ENCODE measurements at regions not wholly inside any gene's neighbourhood (a gene's known extent, or its start where the extent isn't known, plus 50 kb on each side); places are given as distances from the start of the nearest gene placed in this dataset.

DNA sequence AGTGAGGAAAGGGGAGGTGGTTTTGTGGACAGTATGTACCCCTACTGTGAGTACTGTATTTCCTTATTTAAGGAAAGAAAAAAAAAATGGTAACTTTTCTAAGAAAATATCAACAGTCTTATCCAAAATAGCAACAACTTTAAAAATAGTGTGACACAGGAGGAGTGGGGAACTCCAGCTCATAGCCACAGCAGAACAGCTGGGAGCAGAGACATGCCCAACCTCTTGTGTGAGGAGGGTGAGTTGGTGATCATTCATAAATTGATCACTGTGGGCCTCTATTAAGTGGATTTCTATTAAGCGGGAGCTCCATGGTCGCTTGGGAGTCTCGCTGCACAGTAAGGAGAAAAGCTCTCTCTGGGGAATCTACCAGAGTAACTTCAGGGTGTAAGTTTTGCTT lies 158.8 kb upstream of the DUSP10 start:
- FAIRE-seq, result no peak

DNA sequence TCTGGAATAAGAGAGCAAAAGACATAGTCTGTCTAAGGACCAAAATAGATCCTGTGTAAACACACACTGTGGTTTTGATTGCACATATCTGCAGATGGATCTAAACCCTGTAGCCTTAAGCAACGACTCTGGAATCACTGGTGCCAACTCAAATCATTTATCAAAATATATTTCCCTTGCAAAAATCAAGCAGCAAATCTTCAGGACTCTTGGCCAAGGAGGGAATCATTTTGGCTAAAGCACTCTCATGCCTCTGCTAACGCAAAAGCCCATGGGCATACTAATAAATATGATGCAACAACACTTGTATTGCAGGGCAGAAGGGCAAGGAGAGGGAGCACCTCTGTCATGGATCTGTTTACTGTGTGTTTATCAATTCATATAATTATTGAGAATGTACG lies 155.4 kb upstream of the DUSP10 start:
- no peak for FAIRE-seq

DNA sequence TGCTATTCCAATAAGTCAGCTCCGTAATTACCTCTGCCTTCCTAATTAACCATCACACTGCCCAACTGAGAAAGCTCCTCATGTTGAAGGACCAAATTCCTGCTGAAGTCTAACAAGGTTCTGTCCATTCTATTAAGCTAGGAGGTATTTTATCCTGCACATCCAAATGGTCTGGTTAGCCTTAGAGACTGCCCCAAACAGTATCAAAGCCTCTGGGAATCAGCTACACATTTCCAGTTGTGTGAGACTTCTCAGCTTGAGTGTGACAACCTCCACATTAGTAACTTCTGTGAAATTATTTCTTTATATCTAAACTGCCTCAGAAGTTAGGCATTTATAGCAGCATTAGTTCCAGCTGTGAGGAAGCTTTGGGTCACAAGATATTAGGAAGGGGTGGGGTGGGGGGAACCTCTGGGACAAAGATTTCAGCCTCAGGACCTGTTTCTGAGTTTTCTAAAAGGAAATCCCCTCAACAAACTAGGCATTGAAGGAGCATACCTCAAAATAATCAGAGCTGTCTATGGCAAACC lies 150.5 kb upstream of the DUSP10 start:
- no peak for FAIRE-seq

DNA sequence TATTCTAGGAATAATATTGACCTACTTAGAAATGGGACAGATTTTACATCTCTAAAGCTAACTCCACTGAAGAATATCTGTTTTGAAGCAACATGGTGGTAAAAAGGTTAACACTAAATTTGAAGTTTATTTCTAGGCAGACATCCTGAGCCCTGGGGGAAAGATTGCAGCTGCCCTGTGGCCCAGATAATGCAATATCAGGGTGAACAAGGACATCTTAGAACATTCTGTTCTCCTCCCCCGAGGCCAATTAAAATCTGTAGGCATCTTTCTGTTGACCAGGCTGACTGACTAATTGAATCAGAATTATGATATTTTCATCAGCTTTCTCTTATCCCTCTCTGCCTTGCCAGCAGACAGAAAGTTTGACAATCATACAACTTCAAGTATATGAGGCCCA lies 149.8 kb upstream of the DUSP10 start:
- no peak for FAIRE-seq

- no peak for FAIRE-seq
These were observed 146.9 kb upstream of the DUSP10 start for GRCh38 chr1:221888801-221889200.

- FAIRE-seq, result no peak
These were observed 146.3 kb upstream of the DUSP10 start for GRCh38 chr1:221888218-221888617.

DNA sequence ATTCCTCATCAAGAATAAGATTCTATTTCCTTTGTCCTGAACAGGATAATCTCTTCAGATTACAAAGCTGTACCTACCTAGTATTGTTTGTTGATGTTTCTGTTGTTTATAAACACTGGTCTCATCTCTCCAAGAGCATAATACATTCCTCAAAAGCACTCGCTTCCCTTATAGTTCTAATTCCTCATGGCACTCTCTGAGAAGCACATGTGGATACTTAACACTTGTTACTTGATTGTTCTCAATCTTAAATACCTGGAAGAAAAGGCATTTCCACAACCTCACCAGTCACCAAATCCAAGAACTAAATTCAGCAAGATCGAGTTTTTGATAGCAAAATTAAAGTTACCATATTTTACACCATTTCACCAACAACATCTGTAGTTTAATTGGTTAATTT lies 145.9 kb upstream of the DUSP10 start:
- FAIRE-seq, result no peak

DNA sequence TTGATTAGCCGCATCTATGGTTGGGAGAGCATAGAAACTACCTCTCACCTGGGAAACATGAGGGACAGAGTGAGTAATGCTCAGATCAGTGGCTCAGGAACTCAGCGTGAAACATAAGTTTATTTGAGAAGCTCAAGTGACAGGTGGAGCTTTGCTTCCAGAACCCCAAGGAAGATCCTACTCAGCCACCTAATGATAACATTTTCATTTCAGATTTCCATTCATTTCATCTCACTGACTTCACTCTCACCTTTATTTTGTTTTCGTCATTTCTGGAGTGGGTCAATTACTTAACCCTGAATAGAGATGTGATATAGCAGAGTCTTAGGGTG lies 145.5 kb upstream of the DUSP10 start:
- no peak for FAIRE-seq

DNA sequence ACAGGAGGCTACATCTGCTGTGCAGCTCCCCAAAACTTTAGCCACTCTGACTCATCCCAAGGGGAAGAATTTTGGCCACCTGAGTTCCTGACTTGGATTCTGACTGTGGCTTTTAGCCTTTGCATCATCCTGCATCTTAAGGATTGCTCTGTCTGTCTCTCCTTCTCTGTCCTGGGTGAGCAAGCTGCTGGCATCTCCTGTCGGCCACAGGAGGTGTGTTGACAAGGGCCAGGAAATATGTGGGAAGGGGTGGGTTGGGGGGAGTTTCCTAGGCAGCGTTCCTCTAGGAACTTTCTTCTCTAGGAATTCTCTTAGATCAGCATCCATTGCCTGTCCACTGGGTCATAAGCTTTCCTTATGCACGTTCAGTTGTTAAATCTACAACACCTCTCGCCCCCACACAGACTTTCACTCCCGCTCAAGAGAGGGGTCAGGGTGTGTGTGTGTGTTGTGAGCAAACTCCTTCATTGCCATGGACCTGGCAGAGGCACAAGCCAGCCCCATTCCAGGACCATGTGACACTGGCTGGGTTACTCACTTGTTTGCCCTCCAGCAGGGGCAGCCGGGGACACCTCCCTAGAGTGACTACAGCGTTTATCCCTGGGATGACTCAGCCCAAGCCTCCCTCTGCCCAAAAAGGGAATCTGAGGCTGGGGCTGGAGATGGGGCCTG lies 145.0 kb upstream of the DUSP10 start:
- FAIRE-seq, result no peak

- FAIRE-seq, result no peak
These were observed 144.4 kb upstream of the DUSP10 start for GRCh38 chr1:221886311-221886710.

- FAIRE-seq, result no peak
These were observed 142.9 kb upstream of the DUSP10 start for GRCh38 chr1:221884821-221885220.

GRCh38 chr1:221881805-221882581 lies 140.1 kb upstream of the DUSP10 start:
- FAIRE-seq, result no peak

DNA sequence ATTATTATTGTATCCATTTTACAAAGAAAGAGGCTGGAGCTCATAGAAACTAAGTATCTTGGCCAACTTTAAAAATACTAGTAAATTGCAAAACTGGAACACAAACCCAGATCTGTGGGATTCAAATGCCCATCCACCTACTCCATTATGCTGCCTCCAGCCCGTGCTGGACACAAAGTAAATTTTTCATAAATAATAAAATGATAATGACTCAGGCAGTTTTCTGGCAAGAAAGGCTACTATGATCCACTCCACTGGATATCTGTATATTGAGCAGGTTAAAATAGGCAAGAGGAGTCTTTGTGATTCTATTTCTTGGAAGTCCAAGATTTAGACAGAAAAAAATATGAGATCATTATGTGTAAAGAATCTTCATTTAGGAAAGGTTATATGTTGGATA lies 138.3 kb upstream of the DUSP10 start:
- FAIRE-seq, result no peak

GRCh38 chr1:221878134-221878533 lies 136.2 kb upstream of the DUSP10 start:
- no peak for FAIRE-seq

DNA sequence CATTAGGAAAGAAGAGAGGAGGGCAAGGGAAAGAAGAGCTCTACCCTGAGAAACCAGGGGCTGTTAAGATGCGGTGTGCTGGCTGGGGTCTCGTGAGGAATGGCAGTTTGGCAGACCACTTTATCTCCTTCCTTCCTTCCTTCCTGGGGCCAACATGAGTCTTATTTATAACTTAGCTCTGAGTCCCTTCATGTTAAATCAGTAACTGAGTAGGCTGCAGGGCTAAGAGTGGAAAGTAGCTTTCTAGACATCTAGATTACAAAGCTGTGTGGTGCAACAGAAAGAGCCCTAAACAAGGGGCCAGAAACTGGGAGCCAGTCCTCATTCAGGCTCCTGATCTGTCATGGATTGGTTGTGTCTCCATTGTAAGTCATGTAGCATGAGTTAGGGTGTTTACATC lies 135.4 kb upstream of the DUSP10 start:
- FAIRE-seq, result no peak

GRCh38 chr1:221875004-221875330 lies 133.1 kb upstream of the DUSP10 start:
- no peak for FAIRE-seq

DNA sequence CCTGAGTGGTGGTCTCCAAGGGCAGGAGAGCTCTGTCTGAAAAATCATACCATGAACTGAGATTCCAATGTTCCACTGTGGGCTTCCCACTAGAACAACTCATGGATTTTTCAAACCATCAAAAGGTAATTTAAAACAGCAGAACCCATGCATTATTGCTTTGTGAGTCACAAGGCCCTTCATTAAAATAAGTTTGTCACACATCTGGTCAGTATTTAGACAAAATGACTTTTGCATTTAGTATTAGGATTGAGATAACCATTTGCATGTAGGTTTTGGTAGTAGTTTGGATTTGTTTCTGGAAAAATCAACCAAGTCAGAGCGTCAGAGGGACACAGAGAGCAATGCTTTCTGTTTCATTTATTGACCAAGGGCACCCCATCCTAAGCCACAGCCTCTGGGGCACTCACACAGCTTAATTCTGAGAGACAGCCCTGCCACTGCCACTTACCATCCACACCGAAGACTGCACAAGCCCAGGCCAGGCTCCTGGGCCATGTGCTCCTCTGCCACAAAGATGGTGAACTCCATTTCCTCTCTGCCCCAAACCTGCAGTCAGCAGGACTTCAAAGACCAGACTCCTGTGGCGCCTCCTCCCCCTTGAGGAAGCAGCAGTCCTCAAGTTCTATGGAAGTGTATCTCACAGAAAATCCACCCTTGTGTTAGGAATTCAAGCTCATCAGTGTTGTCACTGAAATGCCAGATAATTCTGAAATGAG lies 132.6 kb upstream of the DUSP10 start:
- no peak for FAIRE-seq

DNA sequence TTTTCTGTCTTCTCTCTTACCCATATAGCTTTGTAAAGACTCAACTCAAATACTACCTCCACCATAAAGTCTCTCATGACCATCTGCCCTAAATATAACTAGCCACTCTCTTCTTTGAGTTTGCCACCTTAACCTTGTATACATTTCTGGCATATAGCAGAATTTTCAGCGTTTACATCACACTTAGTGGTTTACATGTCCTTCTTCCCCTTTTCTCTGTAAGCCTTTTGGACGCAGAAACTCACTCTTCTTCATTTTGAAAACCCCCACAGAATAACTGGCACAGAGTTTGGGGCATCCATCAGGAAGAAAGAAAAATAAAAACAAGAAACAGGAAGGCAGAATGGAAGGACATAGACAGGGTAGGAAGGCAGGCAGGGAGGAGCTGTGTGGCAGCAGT lies 131.8 kb upstream of the DUSP10 start:
- no peak for FAIRE-seq

GRCh38 chr1:221871056-221871455 lies 129.2 kb upstream of the DUSP10 start:
- FAIRE-seq, result no peak

- FAIRE-seq, result no peak
These were observed 127.9 kb upstream of the DUSP10 start for GRCh38 chr1:221869779-221870178.

DNA sequence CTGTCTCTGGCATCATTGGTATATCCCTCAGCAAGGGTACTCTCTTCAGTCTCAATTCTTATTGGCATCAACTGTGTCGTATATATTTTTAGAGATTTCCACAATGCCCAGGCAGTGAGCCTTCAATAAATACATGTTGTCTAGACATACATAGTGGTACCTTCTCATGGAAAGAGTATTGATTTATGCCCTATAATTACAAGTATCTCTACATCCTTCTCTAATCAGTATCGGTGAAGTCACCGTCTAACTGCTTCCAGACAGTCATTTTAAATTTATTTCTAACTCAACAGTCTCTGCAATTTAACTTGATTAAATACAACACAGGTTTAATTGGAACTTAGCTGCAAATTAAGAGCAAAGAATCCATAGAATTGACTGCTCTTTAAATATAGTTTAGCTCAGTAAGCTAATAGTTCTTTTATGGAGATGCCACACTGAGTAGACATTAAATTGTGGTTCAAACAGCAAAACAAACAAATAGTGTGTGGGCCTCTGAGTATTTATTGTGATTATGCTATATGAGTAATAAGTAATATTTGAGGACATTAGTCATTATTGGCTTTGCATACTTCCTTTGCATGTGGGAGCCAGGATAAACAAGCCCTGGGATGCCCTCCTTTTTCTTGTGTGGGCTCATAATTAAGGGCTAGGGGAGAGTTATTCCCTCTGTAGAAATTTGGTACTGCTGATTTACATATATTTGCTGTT lies 126.9 kb upstream of the DUSP10 start:
- FAIRE-seq, result no peak

- FAIRE-seq, result no peak
These were observed 125.1 kb upstream of the DUSP10 start for GRCh38 chr1:221867003-221867402.

DNA sequence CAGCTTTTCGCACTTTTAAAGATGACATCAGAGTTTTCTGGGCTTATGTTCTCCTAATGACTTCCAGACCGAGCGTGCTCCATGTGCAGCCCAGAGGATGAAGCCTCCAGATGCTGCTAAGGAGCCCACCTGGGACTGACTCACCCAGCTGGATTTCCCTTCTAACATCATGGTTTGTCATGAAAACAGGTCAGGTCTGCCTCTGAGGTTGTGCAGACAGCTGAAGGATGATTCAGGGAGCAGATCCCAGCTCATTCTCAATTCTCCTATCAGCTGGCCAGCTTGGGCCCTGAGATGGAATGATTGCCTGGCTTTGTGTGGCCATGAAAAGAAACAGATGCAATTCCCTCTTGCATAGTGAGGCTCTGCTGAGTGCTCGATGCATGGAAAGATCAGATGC lies 123.9 kb upstream of the DUSP10 start:
- no peak for FAIRE-seq

DNA sequence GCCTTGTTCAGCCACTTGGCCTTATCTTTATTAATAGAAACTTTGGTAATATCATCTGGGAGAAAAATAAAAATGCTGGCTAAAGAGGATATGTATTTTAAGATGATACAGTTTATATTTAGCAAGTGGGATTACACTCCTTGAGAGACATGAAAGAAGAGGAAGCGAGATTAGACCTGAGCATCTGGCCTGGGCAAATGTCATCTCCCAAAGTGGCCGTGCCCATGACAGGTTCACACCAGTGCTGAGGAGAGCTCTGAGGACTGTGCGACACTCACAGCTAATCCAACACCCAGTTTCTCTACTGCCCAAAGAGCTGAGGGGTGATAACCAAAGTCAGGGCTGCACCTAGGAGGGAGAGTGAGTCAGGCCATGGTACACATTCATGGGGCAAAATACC lies 121.7 kb upstream of the DUSP10 start:
- no peak for FAIRE-seq
